GM19023 (cell line): ENCODE measurements at regions not wholly inside any gene's neighbourhood (a gene's known extent, or its start where the extent isn't known, plus 50 kb on each side); places are given as distances from the start of the nearest gene placed in this dataset.
"Not testable (repeated sequence)": the region's sequence is repeated elsewhere in the genome, so short reads cannot be mapped to it uniquely, and the experiment has no call there.

Experiments
- ATAC-seq: cut with Tn5 transposase; IDR thresholded peaks from one replicate; pipeline ENCODE4 v1.9.1; 2021; ENCODE audit warnings: mild to moderate bottlenecking, moderate library complexity; ENCODE audit not compliant: unreplicated experiment

DNA sequence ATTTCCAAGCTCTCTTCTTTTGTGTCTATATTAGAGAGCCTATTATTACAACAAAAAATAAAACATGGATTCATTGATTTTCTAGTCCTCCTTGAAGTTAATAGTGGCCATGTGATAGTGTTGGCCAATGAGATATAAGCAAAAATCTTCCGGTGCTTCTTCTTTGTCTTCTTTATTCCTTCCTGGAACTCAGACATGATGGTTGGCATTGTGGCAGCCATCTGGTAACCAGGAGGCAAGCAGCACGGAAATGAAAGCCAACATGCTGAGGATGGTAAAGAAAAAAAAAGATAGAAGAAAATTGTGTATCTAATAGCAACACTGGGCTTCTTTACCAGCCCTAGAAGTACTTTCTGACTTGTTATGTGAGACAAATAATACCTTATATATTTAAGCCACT lies 50.8 kb upstream of the SEL1L start:
- no peak for ATAC-seq

- ATAC-seq, result no peak
Measured at GRCh38 chr14:81589381-81590065, 55.9 kb upstream of the SEL1L start.

GRCh38 chr14:81591266-81591665 lies 57.6 kb upstream of the SEL1L start:
- ATAC-seq, result no peak

DNA sequence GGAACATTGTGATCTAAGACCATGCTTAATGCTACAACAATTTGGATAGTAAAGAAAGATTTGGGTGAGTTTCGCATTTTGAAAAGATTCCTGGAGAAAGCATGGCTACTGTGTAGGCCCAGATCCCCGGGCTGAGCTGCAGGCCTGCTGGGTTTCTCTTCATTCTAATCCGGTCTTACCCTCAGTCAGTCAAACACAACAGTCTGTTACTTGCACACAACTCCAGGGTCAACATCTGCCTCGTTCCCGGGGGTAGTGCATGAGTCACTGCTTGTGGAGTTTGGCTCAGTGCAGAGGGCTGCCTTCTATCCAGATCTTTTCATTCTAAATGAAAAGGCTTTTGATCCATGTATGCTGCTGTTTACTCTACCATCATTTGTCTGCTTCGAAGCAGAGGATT lies 60.4 kb upstream of the SEL1L start:
- ATAC-seq, result no peak

DNA sequence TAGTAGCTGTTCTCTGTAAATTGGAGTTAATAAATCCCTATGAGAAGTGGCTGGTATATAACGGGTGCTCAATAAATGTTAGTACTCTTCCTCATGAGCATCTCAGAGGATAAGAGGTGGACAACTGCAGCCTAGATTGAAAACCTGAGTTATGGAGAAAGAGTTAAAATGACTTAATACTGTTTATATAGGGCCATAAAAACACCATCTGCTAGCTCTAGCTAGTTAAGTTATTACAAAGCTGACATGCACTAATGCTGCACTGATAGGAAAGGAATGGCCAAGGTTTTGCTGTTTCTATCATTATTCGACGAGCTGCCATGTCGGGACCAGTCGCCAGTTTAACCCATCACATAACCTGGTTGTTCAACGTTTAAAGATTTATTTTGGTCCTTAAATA lies 72.0 kb upstream of the SEL1L start:
- ATAC-seq, result no peak

DNA sequence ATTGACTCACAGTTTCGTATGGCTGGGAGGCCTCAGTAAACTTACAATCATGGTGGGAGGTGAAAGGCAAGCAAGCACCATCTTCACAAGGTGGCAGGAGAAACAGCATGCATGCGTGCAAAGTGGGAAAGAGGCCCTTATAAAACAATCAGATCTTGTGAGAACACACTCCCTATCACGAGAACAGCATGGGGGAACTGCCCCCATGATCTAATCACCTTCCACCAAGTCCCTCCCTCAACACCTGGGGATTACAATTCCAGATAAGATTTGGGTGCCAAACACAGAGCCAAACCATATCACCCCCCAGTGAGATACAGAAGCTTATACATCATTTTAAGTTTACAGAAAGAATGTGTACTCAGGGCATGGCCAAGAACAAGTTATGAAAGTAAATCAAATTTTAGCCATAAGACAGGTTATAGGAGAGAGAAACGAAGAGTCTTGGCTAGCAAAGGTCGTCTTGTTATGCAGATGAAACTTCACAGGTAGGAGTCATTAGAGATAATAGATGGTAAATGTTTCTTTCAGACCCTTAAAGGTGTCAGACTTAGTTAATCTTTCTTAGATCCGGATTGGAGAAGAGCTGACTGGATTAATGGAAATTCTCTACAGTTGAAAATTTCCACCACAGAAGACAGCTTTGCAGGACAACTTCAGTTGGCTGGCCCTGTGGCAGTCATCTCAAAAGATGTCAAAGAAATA lies 79.8 kb upstream of the SEL1L start:
- ATAC-seq, result no peak

- ATAC-seq, result not testable (repeated sequence)
Measured at GRCh38 chr14:81614302-81614701, 80.6 kb upstream of the SEL1L start.

- ATAC-seq, result no peak
Measured at GRCh38 chr14:81618695-81619094, 85.0 kb upstream of the SEL1L start.

DNA sequence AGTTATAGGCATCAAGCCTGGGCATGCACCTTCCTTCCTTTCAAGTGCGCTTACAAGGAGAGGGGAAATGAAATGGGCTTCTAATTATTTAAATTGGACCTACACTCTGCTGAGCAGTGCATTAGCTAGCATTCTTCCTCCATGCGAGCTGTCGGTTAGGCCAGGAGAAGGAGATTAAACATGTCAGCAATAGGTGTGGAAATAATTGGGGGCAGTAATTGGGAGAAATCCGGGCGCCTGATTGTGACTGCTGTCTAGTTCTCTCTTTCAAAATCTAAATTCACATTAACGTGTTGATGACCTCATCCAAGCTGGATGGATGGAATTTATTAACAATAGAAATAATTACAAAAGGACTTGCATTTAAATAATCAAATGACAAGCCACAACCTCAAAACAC lies 86.2 kb upstream of the SEL1L start:
- no peak for ATAC-seq

DNA sequence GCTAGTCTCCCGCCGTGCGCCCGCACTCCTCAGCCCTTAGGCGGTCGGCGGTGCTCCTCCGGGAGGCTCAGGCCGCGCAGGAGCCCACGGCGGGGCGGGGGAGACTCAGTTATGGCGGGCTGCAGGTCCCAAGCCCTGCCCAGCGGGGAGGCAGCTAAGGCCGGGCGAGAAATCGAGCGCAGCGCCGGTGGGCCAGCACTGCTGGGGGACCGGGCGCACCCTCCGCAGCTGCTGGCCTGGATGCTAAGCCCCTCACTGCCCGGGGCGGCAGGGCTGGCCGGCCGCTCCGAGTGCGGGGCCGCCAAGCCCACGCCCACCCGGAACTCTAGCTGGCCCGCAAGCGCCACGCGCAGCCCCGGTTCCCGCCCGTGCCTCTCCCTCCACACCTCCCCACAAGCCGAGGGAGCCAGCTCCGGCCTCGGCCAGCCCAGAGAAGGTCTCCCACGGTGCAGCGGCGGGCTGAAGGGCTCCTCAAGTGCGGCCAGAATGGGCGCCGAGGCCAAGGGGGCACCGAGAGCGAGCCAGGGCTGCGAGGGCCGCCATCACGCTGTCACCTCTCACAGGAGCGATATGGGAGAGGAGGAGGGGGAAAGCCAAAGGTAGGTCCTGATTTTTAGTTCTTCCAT lies 90.2 kb upstream of the SEL1L start:
- not testable (repeated sequence) for ATAC-seq

- ATAC-seq, result no peak
Measured at GRCh38 chr14:81625343-81625742, 91.7 kb upstream of the SEL1L start.

GRCh38 chr14:81632157-81632556 lies 98.5 kb upstream of the SEL1L start:
- ATAC-seq, result no peak

GRCh38 chr14:81633496-81633895 lies 99.8 kb upstream of the SEL1L start:
- ATAC-seq, result no peak

DNA sequence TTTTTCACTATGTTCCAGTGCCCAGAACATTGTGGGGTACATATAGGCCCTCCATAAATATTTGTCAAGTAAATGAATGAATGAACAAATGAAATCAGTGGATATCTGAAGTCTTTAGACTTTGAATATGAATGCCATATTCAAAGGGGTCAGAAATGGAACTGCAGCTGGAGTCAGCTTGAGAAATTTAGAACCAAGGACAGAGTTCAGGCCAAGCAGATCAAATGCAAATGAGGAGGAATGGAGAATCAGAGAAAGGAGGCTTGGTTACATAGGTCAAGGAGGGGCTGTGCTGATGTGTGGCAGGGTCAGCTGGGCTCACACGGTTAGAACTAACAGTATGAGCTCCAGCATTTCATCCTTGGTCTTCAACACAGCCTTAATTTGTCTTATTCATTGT lies 104.0 kb upstream of the SEL1L start:
- ATAC-seq, result no peak

- ATAC-seq, result no peak
Measured at GRCh38 chr14:81638656-81639280, 105.1 kb upstream of the SEL1L start.

DNA sequence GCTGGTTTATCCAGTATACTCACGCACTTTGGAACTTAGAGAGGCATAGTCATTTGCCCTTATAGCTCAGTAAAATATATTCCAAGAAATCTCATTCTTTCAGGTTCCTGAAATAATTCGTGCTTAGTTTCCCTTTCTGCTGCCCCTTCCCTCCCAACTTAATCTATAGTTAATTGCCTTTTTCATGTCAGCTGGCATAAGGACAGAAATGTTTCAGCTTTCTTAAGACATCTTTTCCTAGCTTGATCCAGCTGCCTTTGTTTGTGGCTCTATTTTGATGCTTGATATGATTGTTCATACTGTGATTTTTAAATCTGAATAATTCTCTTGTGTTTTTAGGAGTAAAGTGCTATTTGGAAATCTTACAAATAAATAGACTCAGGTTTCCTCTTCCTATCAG lies 120.0 kb upstream of the SEL1L start:
- ATAC-seq, result no peak

- no peak for ATAC-seq
Measured at GRCh38 chr14:81655423-81656314, 122.0 kb upstream of the SEL1L start.

GRCh38 chr14:81656811-81657210 lies 123.2 kb upstream of the SEL1L start:
- no peak for ATAC-seq

- ATAC-seq, result no peak
Measured at GRCh38 chr14:81662066-81662465, 128.4 kb upstream of the SEL1L start.

DNA sequence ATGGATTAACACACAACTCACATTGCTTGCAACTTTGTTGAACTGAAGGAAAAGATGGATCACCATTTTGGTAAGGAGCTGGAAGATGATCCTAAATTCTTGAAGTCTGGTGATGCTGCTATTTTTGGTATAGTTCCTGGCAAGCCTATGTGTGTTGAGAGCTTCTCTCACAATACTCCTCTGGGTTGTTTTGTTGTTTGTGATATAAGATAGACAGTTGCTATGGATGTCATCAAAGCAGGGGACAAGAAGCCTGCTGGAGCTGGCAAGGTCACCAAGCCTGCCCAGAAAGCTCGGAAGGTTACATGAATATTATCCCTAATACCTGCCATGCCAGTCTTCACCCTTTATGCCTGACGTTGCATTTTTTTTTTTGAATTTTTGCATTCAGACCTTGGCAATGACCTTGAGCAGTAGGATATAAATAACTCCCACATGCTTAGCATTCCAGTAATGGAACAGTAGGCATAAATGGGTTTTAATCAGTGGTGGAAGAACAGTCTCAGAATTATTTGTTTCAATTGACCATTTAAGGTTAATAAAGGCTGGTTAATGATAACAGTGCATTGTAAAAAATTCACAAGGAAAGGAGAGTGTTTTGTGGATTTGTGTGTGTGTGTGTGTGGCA lies 129.0 kb upstream of the SEL1L start:
- no peak for ATAC-seq
